HEK293T (cell line): ENCODE measurements at regions not wholly inside any gene's neighbourhood (a gene's known extent, or its start where the extent isn't known, plus 50 kb on each side); places are given as distances from the start of the nearest gene placed in this dataset.
"Not testable (repeated sequence)": the region's sequence is repeated elsewhere in the genome, so short reads cannot be mapped to it uniquely, and the experiment has no call there.

Source experiments
- CTCF ChIA-PET: fragments of 350-600 bp; formaldehyde crosslinking; extraction: SDS; loops from one replicate; lab custom pipeline; 2021; ENCODE audit warnings: antibody characterized with exemption, inconsistent platforms; lab: Yijun Ruan, JAX
- POLR2A ChIA-PET: fragments of 350-600 bp; formaldehyde crosslinking; extraction: SDS; loops from one replicate; lab custom pipeline; 2020; ENCODE audit warnings: antibody characterized with exemption, inconsistent platforms; lab: Yijun Ruan, JAX
- DNase-seq: peaks from one replicate; pipeline ENCODE4 v3.0.0; 2012; ENCODE audit warnings: mixed read lengths; ENCODE audit errors: extremely low spot score
- ARNT ChIP-seq: fragments of 450-650 bp; IDR thresholded peaks from 2 replicates; pipeline ENCODE4 v1.6.1; 2017; ENCODE audit warnings: mild to moderate bottlenecking
- BHLHE40 ChIP-seq: fragments of 450-650 bp; IDR thresholded peaks from 2 replicates; pipeline ENCODE4 v1.6.1; 2016; ENCODE audit warnings: mild to moderate bottlenecking, moderate library complexity, borderline replicate concordance
- CTBP1 ChIP-seq: fragments of 450-650 bp; IDR thresholded peaks from 2 replicates; pipeline ENCODE4 v1.6.1; 2016; ENCODE audit warnings: borderline replicate concordance
- ELF4 ChIP-seq: fragments of 450-650 bp; IDR thresholded peaks from 2 replicates; pipeline ENCODE4 v1.6.1; 2017; ENCODE audit warnings: antibody characterized with exemption
- FOXA1 ChIP-seq: fragments of 450-650 bp; IDR thresholded peaks from 2 replicates; pipeline ENCODE4 v1.6.1; 2016; ENCODE audit warnings: mild to moderate bottlenecking
- FOXK2 ChIP-seq: fragments of 450-650 bp; IDR thresholded peaks from 2 replicates; pipeline ENCODE4 v1.6.1; 2016; ENCODE audit warnings: mild to moderate bottlenecking
- FOXM1 ChIP-seq: fragments of 450-650 bp; IDR thresholded peaks from 2 replicates; pipeline ENCODE4 v1.6.1; 2017; ENCODE audit warnings: mild to moderate bottlenecking, borderline replicate concordance
- HDGF ChIP-seq: fragments of 450-650 bp; IDR thresholded peaks from 2 replicates; pipeline ENCODE4 v1.6.1; 2017; ENCODE audit warnings: antibody characterized with exemption, borderline replicate concordance
- L3MBTL2 ChIP-seq: fragments of 450-650 bp; conservative IDR thresholded peaks from 2 replicates; pipeline ENCODE4 v1.6.1; 2016; ENCODE audit warnings: mild to moderate bottlenecking
- LEF1 ChIP-seq: fragments of 450-650 bp; IDR thresholded peaks from 2 replicates; pipeline ENCODE4 v1.6.1; 2017; ENCODE audit warnings: mild to moderate bottlenecking, borderline replicate concordance
- NFRKB ChIP-seq: fragments of 450-650 bp; IDR thresholded peaks from 2 replicates; pipeline ENCODE4 v1.6.1; 2016; ENCODE audit warnings: mild to moderate bottlenecking, moderate library complexity
- SP1 ChIP-seq: fragments of 450-650 bp; IDR thresholded peaks from 2 replicates; pipeline ENCODE4 v1.6.1; 2017
- SUZ12 ChIP-seq: fragments of 450-650 bp; IDR thresholded peaks from 2 replicates; pipeline ENCODE4 v1.6.1; 2016; ENCODE audit warnings: mild to moderate bottlenecking
- TARDBP ChIP-seq: fragments of 450-650 bp; IDR thresholded peaks from 2 replicates; pipeline ENCODE4 v1.6.1; 2016
- ZNF384 ChIP-seq: fragments of 450-650 bp; IDR thresholded peaks from 2 replicates; pipeline ENCODE4 v1.6.1; 2016
- TF ChIP-seq, protein P1 (sequence below): fragments of 450-650 bp; IDR thresholded peaks from 2 replicates; pipeline ENCODE4 v1.6.1; 2016

- no peak for DNase-seq
- ChIA-PET CTCF (no interaction called here), POLR2A (no interaction called here)
- TF ChIP-seq NFRKB = no peak
- TF ChIP-seq HDGF = no peak
- TF ChIP-seq, protein P1, sequence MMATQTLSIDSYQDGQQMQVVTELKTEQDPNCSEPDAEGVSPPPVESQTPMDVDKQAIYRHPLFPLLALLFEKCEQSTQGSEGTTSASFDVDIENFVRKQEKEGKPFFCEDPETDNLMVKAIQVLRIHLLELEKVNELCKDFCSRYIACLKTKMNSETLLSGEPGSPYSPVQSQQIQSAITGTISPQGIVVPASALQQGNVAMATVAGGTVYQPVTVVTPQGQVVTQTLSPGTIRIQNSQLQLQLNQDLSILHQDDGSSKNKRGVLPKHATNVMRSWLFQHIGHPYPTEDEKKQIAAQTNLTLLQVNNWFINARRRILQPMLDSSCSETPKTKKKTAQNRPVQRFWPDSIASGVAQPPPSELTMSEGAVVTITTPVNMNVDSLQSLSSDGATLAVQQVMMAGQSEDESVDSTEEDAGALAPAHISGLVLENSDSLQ = no peak
- TF ChIP-seq SP1 = no peak
- TF ChIP-seq LEF1 = no peak
- TF ChIP-seq L3MBTL2 = no peak
- no peak for TF ChIP-seq FOXA1
- TF ChIP-seq ZNF384 = no peak
- TF ChIP-seq CTBP1 = no peak
- no peak for TF ChIP-seq ARNT
- TF ChIP-seq TARDBP = no peak
- TF ChIP-seq FOXM1 = no peak
- no peak for TF ChIP-seq FOXK2
Observed at GRCh38 chr21:38999161-38999560, 184.1 kb downstream of the PSMG1 start.

- DNase-seq, POLR2A ChIA-PET, CTCF ChIA-PET: not testable (repeated sequence)
Observed at GRCh38 chr21:38998281-38998680, 185.0 kb downstream of the PSMG1 start.

DNA sequence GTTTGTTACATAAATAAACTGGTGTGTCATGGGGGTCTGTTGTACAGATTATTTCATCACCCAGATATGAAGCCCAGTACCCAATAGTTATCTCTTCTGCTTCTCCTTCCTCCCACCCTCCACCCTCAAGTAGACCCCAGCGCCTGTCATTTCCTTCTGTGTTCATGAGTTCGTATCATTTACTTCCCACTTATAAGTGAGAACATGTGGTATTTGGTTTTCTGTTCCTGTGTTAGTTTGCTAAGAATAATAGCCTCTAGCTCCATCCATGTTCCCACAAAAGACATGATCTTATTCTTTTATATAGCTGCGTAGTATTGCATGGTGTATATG lies 185.4 kb downstream of the PSMG1 start:
- POLR2A ChIA-PET, DNase-seq, CTCF ChIA-PET: not testable (repeated sequence)

GRCh38 chr21:38997051-38997842 lies 186.0 kb downstream of the PSMG1 start:
- CTCF ChIA-PET = no interaction called here
- POLR2A ChIA-PET = no interaction called here
- TF ChIP-seq SUZ12 (no peak), FOXA1 (no peak), FOXK2 (no peak), SP1 (no peak), LEF1 (no peak), CTBP1 (no peak), HDGF (no peak), ELF4 (no peak)
- no peak for DNase-seq

- ChIA-PET CTCF (no interaction called here), POLR2A (no interaction called here)
- DNase-seq = no peak
- TF ChIP-seq ARNT (no peak), ZNF384 (no peak), ELF4 (no peak), HDGF (no peak)
- TF ChIP-seq, protein P1 = no peak
Observed at GRCh38 chr21:38996355-38996754, 186.9 kb downstream of the PSMG1 start.

GRCh38 chr21:38995731-38996130 lies 187.5 kb downstream of the PSMG1 start:
- CTCF ChIA-PET = no interaction called here
- TF ChIP-seq ARNT (no peak), FOXK2 (no peak), ELF4 (no peak)
- POLR2A ChIA-PET = no interaction called here
- no peak for DNase-seq

GRCh38 chr21:38995071-38995669 lies 188.1 kb downstream of the PSMG1 start:
- TF ChIP-seq ARNT (no peak), NFRKB (no peak), HDGF (no peak), FOXM1 (no peak), ELF4 (no peak), TARDBP (no peak), ZNF384 (no peak)
- no peak for DNase-seq
- ChIA-PET CTCF (no interaction called here), POLR2A (no interaction called here)

DNA sequence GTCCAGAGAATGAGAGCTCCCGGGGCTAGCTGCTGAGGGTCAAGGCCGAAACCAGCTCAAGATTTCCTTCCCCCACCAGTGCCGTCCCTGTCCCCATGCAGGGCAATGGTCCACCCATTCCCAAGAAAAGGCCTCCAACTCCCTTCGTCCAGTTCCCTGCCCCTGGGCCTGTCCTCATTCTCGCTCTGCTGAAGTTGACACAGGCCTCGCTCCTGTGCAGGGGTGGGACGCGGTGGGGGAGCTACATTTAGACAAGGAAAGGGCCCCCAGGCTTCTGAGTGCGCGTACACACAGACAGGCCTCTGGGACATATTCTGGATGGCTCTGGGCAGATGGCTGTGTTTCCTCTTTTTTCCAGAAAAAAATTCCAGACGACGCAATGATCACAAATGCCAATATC lies 188.3 kb downstream of the ETS2 start:
- ChIA-PET CTCF (no interaction called here), POLR2A (no interaction called here)

More for the DNA sequence above, 188.3 kb downstream of the ETS2 start:
- DNase-seq = no peak
- no peak for TF ChIP-seq SUZ12
- no peak for TF ChIP-seq ZNF384
- TF ChIP-seq BHLHE40 = no peak
- TF ChIP-seq, protein P1 = no peak
- no peak for TF ChIP-seq ARNT
- TF ChIP-seq HDGF = no peak
- no peak for TF ChIP-seq L3MBTL2
- no peak for TF ChIP-seq CTBP1
